NAMALWA (cell line): ENCODE measurements at regions not wholly inside any gene's neighbourhood (a gene's known extent, or its start where the extent isn't known, plus 50 kb on each side); places are given as distances from the start of the nearest gene placed in this dataset.

ENCODE experiments used
- DNase-seq: peaks from one replicate; pipeline ENCODE4 v3.0.0-alpha.2; 2015; ENCODE audit warnings: low spot score

- DNase-seq, result no peak
Measured at GRCh38 chr7:22657479-22657878, 69.5 kb upstream of the IL6 start.

DNA sequence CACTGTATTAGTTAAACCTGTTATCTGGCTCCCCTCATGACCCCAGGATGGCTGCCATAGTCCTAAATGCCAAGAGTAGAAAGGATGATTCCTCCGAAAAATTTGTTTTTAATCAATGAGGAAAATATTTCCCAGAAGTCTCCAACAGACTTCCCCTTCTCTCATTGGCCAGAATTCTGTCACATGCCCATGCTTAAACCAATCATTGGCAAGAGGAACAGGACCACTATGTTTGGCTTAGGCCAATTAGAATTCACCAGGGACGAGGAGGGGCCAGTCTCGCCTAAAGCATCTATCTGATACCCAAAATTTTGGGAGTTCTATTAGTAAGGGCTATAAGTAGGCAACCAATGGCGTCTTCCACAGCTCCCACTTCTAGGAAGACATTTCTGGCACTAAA is 71.2 kb upstream of the IL6 start:
- DNase-seq, result no peak

GRCh38 chr7:22654831-22655230 is 72.2 kb upstream of the IL6 start:
- no peak for DNase-seq

GRCh38 chr7:22653951-22654350 is 73.0 kb upstream of the IL6 start:
- no peak for DNase-seq

- no peak for DNase-seq
Measured at GRCh38 chr7:22651534-22652243, 75.3 kb upstream of the IL6 start.

- DNase-seq, result no peak
Measured at GRCh38 chr7:22651036-22651435, 76.0 kb upstream of the IL6 start.

DNA sequence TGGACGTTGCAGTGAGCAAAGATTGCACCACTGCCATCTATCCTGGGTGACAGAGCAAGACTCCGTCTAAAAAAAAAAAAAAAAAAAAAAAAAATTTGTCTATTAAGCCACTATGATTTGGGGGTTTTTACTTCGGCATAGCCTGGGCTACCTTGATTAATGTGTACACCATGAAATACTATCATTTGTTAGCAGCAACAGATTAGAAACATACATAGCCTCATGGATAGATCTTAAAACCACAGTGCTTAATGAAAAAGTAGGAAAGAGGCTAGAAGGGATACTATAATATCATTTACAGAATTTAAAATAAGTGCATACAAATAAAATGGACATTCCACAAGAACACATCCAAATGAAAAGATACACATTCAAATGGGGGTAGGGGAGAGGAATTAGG is 77.3 kb upstream of the IL6 start:
- DNase-seq, result no peak

DNA sequence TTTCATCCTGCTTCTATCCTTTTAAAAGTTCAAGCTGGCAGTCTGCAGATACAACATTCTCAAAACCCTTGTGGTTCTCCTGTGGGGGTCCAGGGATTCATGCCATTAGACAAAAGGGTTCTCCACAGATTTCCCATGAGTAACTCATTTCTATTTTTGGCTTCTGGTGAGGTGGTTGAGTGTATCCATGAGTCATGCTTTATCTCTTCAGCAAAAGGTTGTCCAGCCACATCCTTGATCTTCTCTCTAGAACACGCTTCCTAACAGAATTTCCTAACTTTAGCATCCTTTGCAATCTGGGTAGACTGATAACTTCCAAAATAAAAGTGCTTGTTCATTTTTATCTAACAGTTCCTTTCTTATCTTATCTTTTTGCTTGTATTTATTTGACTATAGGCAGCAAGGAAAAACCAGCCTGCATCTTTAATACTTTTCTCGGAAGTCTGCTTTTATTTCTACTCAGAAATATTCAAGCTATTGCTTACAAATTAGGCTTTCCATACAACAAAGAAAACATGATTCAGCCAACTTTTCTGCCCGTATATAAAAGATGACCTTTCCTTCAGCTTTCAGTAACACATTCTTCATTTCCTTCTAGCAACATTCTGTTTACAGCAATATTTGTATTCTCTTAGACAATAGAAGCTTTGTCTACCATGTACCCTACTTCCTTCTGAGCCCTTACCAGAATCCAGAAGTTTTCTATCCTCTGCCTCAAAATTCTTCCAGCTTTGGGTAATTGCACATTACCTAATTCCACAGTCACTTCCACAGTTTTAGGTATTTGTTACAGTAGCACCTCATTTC is 79.3 kb upstream of the IL6 start:
- DNase-seq, result no peak

DNA sequence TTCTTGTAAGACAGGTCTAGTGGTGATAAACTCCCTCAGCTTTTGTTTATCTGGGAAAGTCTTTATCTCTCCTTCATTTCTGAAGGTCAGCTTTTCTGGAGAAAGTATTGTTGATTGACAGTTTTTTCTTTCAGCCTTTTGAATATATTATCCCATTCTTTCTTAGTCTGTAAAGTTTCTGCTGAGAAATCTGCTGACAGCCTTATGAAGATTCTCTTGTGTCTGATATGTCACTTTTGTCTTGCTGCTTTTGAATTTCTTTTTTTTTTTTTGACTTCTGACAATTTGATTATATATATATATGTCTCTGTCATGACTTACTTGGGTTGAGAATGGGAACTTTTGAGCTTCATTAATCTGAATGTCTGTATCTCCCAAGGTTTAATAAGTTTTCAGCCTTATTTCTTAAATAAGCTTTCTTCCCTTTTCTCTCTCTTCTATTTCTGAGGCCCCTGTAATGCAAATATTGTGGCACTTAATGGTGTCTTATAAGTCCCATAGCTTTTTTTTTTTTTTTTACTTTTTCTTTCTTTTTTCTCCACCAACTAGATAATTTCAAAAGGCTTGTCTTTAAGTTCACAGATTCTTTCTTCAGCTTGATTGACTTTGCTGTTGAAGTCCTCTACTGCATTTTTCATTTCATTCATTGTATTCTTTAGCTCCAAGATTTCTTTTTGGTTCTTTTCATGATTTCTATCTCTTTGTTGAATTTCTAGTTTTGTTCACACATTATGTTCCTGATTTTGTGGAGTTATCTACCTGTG is 81.4 kb upstream of the IL6 start:
- no peak for DNase-seq

GRCh38 chr7:22642454-22642853 is 84.5 kb upstream of the IL6 start:
- no peak for DNase-seq

GRCh38 chr7:22640269-22640668 is 86.7 kb upstream of the IL6 start:
- DNase-seq, result no peak

DNA sequence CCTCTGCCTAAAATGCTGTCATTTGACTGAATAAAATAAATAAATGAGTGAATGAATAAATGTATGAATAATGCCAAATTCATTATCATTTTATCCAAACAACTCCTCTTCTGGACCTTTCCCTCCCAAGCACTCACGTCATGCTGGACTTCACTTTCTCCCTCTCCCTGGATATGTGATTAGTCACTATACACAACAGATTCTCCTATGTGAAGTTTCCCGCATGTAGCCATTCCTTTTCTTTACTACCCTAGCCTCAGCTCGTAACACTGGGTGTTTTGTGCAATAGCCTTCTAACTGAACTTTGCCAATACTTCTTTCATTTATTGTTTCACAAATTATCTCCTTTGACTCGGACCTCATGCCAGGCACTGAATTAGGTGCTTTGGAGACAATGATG is 87.6 kb upstream of the IL6 start:
- DNase-seq, result no peak

GRCh38 chr7:22635349-22635748 is 91.7 kb upstream of the IL6 start:
- DNase-seq, result no peak

GRCh38 chr7:22633954-22634474 is 93.0 kb upstream of the IL6 start:
- DNase-seq, result no peak

- no peak for DNase-seq
Measured at GRCh38 chr7:22633286-22633953, 93.6 kb upstream of the IL6 start.

- no peak for DNase-seq
Measured at GRCh38 chr7:22632674-22633073, 94.3 kb upstream of the IL6 start.

DNA sequence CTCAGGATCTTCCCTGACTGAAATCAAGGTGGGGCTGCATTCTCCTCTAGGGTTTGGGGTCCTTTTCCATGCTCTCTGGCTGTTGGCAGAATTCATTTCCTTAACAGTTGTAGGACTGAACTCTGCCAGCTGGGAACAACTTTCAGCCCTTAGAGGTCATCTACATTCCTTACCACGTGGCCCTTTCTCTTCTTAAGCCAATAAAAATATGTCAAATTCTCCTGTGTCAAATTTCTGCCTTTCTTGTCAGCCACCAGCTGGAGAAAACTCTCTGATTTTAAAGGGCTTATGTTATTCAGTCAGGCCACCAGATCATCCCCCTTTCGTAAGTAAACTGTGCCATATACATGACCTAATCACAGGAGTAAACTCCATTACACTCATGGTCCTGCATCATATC is 95.3 kb upstream of the IL6 start:
- DNase-seq, result no peak

DNA sequence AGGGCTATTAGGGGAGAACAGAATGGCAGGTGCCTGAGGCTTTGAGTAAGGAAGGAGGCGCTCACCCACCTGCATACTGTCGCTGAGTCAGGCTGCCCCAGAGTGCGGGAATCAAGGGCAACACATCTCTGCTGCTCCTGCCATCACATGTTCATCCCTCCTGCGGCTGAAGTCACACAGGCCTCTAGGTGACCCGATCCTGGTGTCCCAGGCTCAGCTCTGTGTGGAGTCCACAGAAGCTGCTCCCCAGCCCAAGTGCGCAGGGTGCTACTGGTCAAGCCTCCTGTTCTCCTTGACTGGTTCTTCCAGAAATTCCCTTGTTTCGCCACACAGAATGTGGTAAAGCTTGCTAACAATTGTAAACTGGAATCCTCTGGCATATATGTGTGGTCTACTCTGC is 96.9 kb upstream of the IL6 start:
- no peak for DNase-seq

DNA sequence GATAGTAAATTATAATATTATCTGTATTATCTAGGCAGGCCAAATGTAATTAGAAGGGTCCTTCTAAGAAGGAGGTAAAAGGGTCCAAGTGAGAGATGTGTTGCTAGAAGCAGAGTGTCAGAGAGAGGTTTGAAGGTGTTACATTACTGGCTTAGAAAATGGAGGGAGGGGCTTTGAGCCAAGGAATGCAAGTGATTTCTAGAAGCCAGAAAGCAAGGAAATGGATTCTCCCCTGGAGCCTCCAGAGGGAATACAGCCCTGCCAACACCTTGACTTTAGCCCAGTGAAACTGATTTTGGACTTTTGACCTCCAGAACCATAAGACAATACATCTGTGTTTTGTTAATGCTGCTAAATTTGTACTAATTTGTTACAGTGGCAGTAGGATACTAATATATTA is 97.9 kb upstream of the IL6 start:
- no peak for DNase-seq

DNA sequence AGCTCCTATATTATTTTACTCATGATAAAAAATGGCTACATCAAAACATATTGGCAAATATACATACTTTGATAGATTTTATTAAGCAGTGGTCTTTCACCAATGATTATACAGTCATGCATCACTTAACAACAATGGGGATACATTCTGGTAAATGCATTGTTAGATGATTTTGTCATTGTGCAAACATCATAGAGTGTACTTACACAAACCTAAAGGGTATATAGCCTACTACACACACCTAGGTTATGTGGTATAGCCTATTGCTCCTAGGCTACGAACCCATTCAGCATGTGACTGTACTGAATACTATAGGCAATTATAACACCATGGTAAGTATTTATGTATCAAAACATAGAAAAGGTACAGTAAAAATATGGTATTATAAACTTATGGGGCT is 98.9 kb upstream of the IL6 start:
- no peak for DNase-seq

DNA sequence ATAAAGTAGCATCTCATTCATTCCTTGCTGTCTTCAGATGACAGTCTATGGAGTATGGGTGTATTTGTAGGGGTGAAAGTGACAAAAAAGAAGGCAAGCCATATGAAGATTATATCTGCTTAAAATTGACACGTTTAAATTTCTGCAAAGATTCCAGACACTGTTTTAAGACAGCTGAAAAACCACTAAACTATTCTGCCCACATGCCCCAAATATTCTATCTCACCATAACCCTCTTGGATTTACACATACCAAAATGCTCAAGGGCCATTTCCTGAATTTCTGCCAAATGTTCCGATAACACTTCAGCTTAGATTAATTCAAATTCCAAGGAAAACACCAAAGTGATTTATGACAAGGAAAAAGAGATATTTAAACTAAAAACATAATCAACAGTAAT is 99.9 kb upstream of the IL6 start:
- no peak for DNase-seq

- DNase-seq, result no peak
Measured at GRCh38 chr7:22625251-22625650, 101.7 kb upstream of the IL6 start.
